H9 (cell line): ENCODE measurements at regions not wholly inside any gene's neighbourhood (a gene's known extent, or its start where the extent isn't known, plus 50 kb on each side); places are given as distances from the start of the nearest gene placed in this dataset.

ENCODE experiments used
- DNase-seq: peaks from one replicate; pipeline ENCODE4 v3.0.0-alpha.2; 2017
- H2AFZ ChIP-seq: one replicate; pipeline ENCODE4 v1.6.1; 2013; ENCODE audit warnings: mild to moderate bottlenecking, low read length, control low read depth, moderate library complexity
- H2AK5ac ChIP-seq: 2 replicates; pipeline ENCODE4 v1.6.1; 2013; ENCODE audit warnings: low read length, control low read depth, mixed read lengths; ENCODE audit not compliant: insufficient read length
- H2BK120ac ChIP-seq: one replicate; pipeline ENCODE4 v1.6.1; 2013; ENCODE audit warnings: low read depth, mild to moderate bottlenecking, low read length, control low read depth, inconsistent platforms; ENCODE audit not compliant: poor library complexity, severe bottlenecking
- H2BK12ac ChIP-seq: 2 replicates; pipeline ENCODE4 v1.6.1; 2013; ENCODE audit warnings: low read length, control low read depth, mixed read lengths, low read depth; ENCODE audit not compliant: insufficient read length
- H2BK15ac ChIP-seq: 2 replicates; pipeline ENCODE4 v1.6.1; 2013; ENCODE audit warnings: low read depth, low read length, control low read depth
- H2BK20ac ChIP-seq: one replicate; pipeline ENCODE4 v1.6.1; 2013; ENCODE audit warnings: low read depth, mild to moderate bottlenecking, low read length, control low read depth, inconsistent platforms; ENCODE audit not compliant: poor library complexity, severe bottlenecking
- H2BK5ac ChIP-seq: 2 replicates; pipeline ENCODE4 v1.6.1; 2013; ENCODE audit warnings: low read length, control low read depth, mixed read lengths; ENCODE audit not compliant: insufficient read length
- H3K14ac ChIP-seq: 2 replicates; pipeline ENCODE4 v1.6.1; 2013; ENCODE audit warnings: low read length, control low read depth; ENCODE audit not compliant: insufficient read depth
- H3K18ac ChIP-seq: 2 replicates; pipeline ENCODE4 v1.6.1; 2013; ENCODE audit warnings: low read depth, mild to moderate bottlenecking, mixed read lengths, low read length, control low read depth; ENCODE audit not compliant: insufficient read length
- H3K23ac ChIP-seq: 2 replicates; pipeline ENCODE4 v1.6.1; 2013; ENCODE audit warnings: low read length, control low read depth, mixed read lengths, low read depth; ENCODE audit not compliant: insufficient read length
- H3K23me2 ChIP-seq: 2 replicates; pipeline ENCODE4 v1.6.1; 2013; ENCODE audit warnings: low read depth, mild to moderate bottlenecking, mixed read lengths, low read length, control low read depth; ENCODE audit not compliant: insufficient read length, poor library complexity, severe bottlenecking
- H3K27ac ChIP-seq: 2 replicates; pipeline ENCODE4 v1.5.1; 2013; ENCODE audit warnings: low read length, control low read depth, mixed read lengths, low read depth; ENCODE audit not compliant: insufficient read length
- H3K27me3 ChIP-seq: 2 replicates; pipeline ENCODE4 v1.6.1; 2013; ENCODE audit warnings: low read length, control low read depth, inconsistent platforms; ENCODE audit not compliant: insufficient read depth
- H3K4ac ChIP-seq: 2 replicates; pipeline ENCODE4 v1.6.1; 2013; ENCODE audit warnings: low read depth, mild to moderate bottlenecking, control low read depth, inconsistent platforms, low read length, moderate library complexity
- H3K4me1 ChIP-seq: 2 replicates; pipeline ENCODE4 v1.6.1; 2013; ENCODE audit warnings: low read length, control low read depth, inconsistent platforms; ENCODE audit not compliant: insufficient read depth
- H3K4me2 ChIP-seq: 2 replicates; pipeline ENCODE4 v1.6.1; 2013; ENCODE audit warnings: low read length, control low read depth, mixed read lengths; ENCODE audit not compliant: insufficient read length, insufficient read depth
- H3K56ac ChIP-seq: 2 replicates; pipeline ENCODE4 v1.6.1; 2013; ENCODE audit warnings: low read depth, mild to moderate bottlenecking, mixed read lengths, low read length, control low read depth; ENCODE audit not compliant: insufficient read length
- H3K79me1 ChIP-seq: 2 replicates; pipeline ENCODE4 v1.6.1; 2013; ENCODE audit warnings: low read depth, mild to moderate bottlenecking, moderate library complexity, low read length, control low read depth, inconsistent platforms; ENCODE audit not compliant: insufficient read depth, poor library complexity, severe bottlenecking
- H3K79me2 ChIP-seq: 2 replicates; pipeline ENCODE4 v1.6.1; 2013; ENCODE audit warnings: low read length, control low read depth, inconsistent platforms; ENCODE audit not compliant: insufficient read depth
- H3K9ac ChIP-seq: 2 replicates; pipeline ENCODE4 v1.6.1; 2013; ENCODE audit warnings: low read length, control low read depth, mixed read lengths; ENCODE audit not compliant: insufficient read length; ENCODE audit errors: extremely low read depth
- H3K9me3 ChIP-seq: one replicate; pipeline ENCODE4 v1.6.1; 2013; ENCODE audit warnings: low read depth, low read length, inconsistent platforms; ENCODE audit not compliant: control insufficient read depth
- H3T11ph ChIP-seq: one replicate; pipeline ENCODE4 v1.6.1; 2013; ENCODE audit warnings: mild to moderate bottlenecking, low read length, control low read depth, inconsistent platforms
- H4K20me1 ChIP-seq: one replicate; pipeline ENCODE4 v1.6.1; 2013; ENCODE audit not compliant: control insufficient read depth, insufficient read length, insufficient read depth
- H4K5ac ChIP-seq: 2 replicates; pipeline ENCODE4 v1.6.1; 2013; ENCODE audit warnings: low read depth, mild to moderate bottlenecking, mixed read lengths, low read length, control low read depth; ENCODE audit not compliant: insufficient read length
- H4K8ac ChIP-seq: replicated peaks from 2 replicates; pipeline ENCODE4 v1.6.1; 2013; ENCODE audit warnings: low read length, control low read depth, mixed read lengths, low read depth; ENCODE audit not compliant: insufficient read length
- H4K91ac ChIP-seq: 2 replicates; pipeline ENCODE4 v1.6.1; 2013; ENCODE audit warnings: low read depth, mild to moderate bottlenecking, moderate library complexity, mixed read lengths, low read length, control low read depth; ENCODE audit not compliant: insufficient read length
- H3K27ac Mint-ChIP-seq, 3 experiments: 2 replicates in 2 of 3; 3 replicates in 1 of 3; pipeline ENCODE4 v1.8.0; 2020 to 2021; ENCODE audit warnings: mixed read lengths in 3 of 3, mild to moderate bottlenecking in 1 of 3, moderate library complexity in 1 of 3
- H3K27me3 Mint-ChIP-seq: 2 replicates; pipeline ENCODE4 v1.8.0; 2021; ENCODE audit warnings: low read depth, mild to moderate bottlenecking, moderate library complexity, mixed read lengths
- H3K36me3 Mint-ChIP-seq, 3 experiments: 2 replicates in 2 of 3; 3 replicates in 1 of 3; pipeline ENCODE4 v1.8.0; 2020 to 2021; ENCODE audit warnings: low read depth in 3 of 3, mixed read lengths in 3 of 3; ENCODE audit not compliant: insufficient read depth in 1 of 3
- H3K4me1 Mint-ChIP-seq, 2 experiments: 2 replicates each; pipeline ENCODE4 v1.8.0; 2020; ENCODE audit warnings: mixed read lengths in 2 of 2
- H3K4me3 Mint-ChIP-seq, 2 experiments: 2 replicates in 1 of 2; 3 replicates in 1 of 2; pipeline ENCODE4 v1.8.0; 2020 to 2021; ENCODE audit warnings: mild to moderate bottlenecking in 2 of 2, mixed read lengths in 2 of 2, moderate library complexity in 1 of 2
- H3K9me3 Mint-ChIP-seq, 2 experiments: 2 replicates in 1 of 2; 3 replicates in 1 of 2; pipeline ENCODE4 v1.8.0; 2020; ENCODE audit warnings: mild to moderate bottlenecking in 2 of 2, mixed read lengths in 2 of 2, moderate library complexity in 1 of 2
- WGBS: extraction: QIAGEN DNeasy Blood & Tissue Kit; methylation state at CpG from one replicate; pipeline ENCODE4 v1.1.7; 2013; ENCODE audit warnings: missing lambda C conversion rate, low lambda C conversion rate, mixed read lengths; ENCODE audit not compliant: insufficient read length; ENCODE audit errors: extremely low coverage; 5-methylcytosine and 5-hydroxymethylcytosine counted together
- TF ChIP-seq, protein P1 (sequence below): fragments of 200-600 bp; sonication (generic); conservative IDR thresholded peaks from 3 replicates; pipeline ENCODE4 v1.8.0; 2021; ENCODE audit warnings: antibody characterized with exemption, mild to moderate bottlenecking

DNA sequence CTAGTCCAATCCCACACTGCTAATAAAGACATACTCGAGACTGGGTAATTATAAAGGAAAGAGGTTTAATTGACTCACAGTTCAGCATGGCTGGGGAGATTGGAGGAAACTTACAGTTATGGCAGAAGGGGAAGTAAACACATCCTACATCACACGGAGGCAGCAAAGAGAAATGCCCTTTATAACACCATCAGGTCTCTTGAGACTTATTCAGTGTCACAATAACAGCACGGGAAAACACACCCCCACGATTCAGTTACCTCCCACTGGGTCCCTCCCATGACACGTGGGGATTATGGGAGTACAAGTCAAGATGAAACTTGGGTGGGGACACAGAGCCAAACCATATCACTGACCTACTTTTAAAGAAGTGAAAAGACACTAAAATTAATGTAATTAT, 1130.4 kb upstream of the SLC10A2 start:
- Histone ChIP-seq H3K4ac (no peak overlapping the region), H3K4me2 (no peak overlapping the region), H3K4me1 (no peaks in the 10 kb centered on the region), H3K23me2 (no peaks in the 10 kb centered on the region), H3K79me2 (no peaks in the 10 kb centered on the region), H4K8ac (no peak overlapping the region), H2AFZ (no peak overlapping the region), H2BK20ac (no peak overlapping the region), H3T11ph (no peak overlapping the region), H3K27ac (no peak overlapping the region), H2BK5ac (no peak overlapping the region), H4K5ac (no peak overlapping the region), H3K9me3 (no peaks in the 10 kb centered on the region), H3K23ac (no peak overlapping the region), H3K79me1 (no peaks in the 10 kb centered on the region), H2BK12ac (no peak overlapping the region), H2BK120ac (no peak overlapping the region), H4K91ac (no peak overlapping the region), H4K20me1 (no peaks in the 10 kb centered on the region), H3K9ac (no peak overlapping the region), H3K14ac (no peak overlapping the region), H3K18ac (no peak overlapping the region), H3K56ac (no peak overlapping the region), H2BK15ac (no peak overlapping the region), H3K27me3 (no peaks in the 10 kb centered on the region), H2AK5ac (no peak overlapping the region)
- Mint-ChIP-seq H3K9me3 (peaks cover 5% of the 10 kb centered on the region in 2 experiments; a peak in 4 of 5 replicates), H3K27me3 (no peaks in the 10 kb centered on the region; the same call in 1 of the 2 replicates), H3K4me3 (no peak overlapping the region), H3K27ac (no peak overlapping the region), H3K4me1 (peaks cover 0 to 6% of the 10 kb centered on the region in 2 experiments; a peak in 2 of 4 replicates), H3K36me3 (peaks cover 4 to 14% (median 14%) of the 10 kb centered on the region in 3 experiments; a peak in 6 of 7 replicates)
- no CpG with 5 or more reads among the region's 5 CpGs for WGBS
- no peak for DNase-seq
- TF ChIP-seq, protein P1, sequence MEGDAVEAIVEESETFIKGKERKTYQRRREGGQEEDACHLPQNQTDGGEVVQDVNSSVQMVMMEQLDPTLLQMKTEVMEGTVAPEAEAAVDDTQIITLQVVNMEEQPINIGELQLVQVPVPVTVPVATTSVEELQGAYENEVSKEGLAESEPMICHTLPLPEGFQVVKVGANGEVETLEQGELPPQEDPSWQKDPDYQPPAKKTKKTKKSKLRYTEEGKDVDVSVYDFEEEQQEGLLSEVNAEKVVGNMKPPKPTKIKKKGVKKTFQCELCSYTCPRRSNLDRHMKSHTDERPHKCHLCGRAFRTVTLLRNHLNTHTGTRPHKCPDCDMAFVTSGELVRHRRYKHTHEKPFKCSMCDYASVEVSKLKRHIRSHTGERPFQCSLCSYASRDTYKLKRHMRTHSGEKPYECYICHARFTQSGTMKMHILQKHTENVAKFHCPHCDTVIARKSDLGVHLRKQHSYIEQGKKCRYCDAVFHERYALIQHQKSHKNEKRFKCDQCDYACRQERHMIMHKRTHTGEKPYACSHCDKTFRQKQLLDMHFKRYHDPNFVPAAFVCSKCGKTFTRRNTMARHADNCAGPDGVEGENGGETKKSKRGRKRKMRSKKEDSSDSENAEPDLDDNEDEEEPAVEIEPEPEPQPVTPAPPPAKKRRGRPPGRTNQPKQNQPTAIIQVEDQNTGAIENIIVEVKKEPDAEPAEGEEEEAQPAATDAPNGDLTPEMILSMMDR: no peak
